Endothelial cell of hepatic sinusoid (primary cell): ENCODE measurements at regions not wholly inside any gene's neighbourhood (a gene's known extent, or its start where the extent isn't known, plus 50 kb on each side); places are given as distances from the start of the nearest gene placed in this dataset.

Source experiments
- in situ Hi-C: cut with HindIII; loops from 2 replicates; pipeline ENCODE4 v1.10.0; 2017; ENCODE audit warnings: low sequenced_read_pairs

DNA sequence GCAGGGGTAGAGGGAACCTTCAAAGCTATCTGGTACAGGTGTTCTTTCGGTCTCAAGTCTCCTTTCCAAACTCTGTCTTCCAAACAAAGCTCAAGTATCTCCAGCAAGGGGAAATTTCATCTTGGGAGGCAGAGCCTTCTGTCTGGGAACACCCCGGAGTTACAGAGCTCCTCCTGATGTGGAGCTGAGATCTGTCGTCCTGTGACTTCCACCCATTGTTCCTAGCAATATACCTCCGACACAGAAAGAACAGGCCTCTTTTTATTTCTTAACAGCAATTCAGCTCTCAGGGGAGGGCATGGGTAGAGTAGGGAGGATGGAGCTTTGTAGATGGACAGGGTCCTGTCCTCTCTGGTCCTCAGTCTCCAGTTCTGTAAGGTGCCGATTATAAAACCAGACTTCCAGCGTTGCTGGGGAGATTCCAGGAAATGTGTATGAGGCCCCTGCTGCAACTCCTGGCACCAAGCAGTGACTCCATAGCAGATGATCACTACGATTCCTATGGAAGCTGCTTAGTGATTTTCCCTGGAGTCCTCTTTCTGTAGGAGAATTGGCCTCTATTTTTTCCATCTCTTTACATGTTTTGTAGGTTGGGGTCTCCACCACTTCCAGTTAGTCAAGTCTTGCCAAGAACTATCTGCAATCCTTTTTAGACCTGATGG is 56.0 kb upstream of the ARGLU1 start:
- in situ Hi-C loops: loop anchor here (5.0 kb wide), 2 partner anchors 38 to 52 kb away; no protein-coding TSS in a partner anchor

DNA sequence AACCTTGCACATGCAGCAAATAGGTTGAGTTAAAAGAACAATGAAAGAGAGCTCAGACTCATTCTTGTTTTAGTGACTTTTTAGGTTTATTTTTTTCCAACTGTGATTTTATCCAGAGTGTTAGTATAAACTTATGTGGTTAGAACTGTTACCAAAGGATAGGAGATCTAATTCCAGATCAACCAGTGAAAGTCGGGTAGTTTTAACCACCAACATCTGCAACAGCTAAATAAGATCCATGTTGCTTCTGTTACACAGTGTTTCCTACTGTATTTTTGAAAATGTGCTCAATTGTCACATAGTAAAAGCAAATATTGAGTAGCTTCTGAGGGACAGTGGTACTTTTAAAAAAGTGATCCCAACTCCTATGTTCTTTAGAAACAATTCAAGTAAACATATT is 53.9 kb upstream of the ARGLU1 start:
- in situ Hi-C loops: loop anchor here (5.0 kb wide), 2 partner anchors 40 to 50 kb away; no protein-coding TSS in a partner anchor

DNA sequence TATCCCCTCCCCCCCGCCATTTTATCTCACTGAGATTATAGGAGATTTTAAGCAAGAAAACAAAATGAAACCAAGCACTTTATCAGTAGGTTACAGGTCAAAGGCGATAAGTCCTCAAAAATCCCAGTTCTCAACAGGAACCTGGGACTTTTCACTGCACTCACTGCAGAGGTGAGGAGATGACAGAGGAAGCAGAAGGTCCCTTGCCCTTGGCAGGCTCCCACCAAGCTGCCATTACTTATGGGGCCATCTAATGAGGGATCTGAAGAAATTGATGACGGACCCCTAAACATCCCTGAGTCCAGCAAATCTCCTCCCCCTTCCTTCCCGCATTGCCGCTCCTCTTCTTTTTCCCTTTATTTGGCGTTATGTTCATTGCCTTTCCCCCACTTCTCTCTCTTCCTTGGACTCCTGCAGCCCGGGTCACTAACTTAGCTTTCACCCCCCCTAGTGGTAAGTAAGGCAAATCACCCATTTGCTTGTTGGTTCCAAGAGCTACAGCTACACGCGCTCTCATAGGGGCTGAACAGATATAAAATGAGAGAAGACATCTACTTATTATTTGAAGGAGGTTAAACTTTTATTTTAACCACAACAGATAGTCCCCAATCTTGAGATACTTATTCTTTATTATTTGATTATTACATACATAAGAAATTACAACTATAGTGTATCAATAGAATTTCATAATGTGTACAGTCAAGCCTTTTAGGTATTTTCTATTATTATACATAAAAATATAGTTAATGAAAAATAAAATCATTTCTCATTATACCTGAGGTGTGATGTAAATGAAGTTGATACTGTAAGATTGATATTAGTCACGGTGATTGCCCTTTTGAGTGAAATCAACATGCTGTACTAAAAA is 52.0 kb upstream of the ARGLU1 start:
- in situ Hi-C loops: loop anchor here (5.0 kb wide), 2 partner anchors 42 to 48 kb away; no protein-coding TSS in a partner anchor
